ENCODE measurements at regions not wholly inside any gene's neighbourhood (a gene's known extent, or its start where the extent isn't known, plus 50 kb on each side); places are given as distances from the start of the nearest gene placed in this dataset.

DNA sequence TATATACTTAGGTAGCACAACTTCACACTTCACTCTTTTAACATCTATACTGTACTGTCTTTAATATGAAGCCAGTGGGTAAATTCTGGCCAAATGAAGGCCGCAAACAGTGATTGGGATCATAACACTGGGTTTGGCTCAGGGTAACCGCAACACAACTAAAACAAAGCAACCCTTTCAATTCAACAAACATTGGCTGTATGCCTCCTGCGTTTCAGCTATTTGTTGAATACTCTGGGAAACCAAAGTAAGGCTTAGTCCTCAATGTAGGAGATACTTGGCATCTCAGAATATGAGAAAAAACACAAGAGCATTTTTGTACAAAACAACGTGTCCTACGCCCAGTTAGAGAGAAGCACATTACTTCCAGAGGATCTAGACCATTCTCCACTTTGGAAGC lies 693.3 kb upstream of the KLHL29 start:
- no peak for TF ChIP-seq JUND (IDR thresholded peaks at IDR 0.05; ENCODE audit: low read depth)
- in situ Hi-C loops (cut with HindIII; ENCODE audit: low pct_unique_long_range_greater_than_20kb, low sequenced_read_pairs), result no loop called here
- no peak for DNase-seq (ENCODE audit: low read depth in 1 of 2, low spot score in 1 of 2)

DNA sequence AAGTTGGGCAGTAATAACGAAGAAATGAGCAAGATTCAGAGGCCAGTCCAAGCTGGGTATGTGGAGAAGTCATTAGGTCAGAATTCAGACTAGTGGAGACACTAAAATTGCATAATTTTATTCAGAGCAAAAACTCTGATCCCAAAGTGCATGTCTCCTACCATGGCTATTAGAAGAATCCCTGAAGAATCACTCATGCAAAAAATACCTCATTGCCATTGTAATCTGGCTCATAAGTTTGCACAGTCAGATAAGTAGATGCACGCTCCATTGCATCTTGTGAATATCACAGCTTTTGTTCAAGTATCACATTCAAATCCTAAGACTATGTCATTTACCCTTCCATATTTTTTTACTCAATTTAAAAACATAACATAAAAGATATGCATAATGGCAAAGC lies 692.2 kb upstream of the KLHL29 start:
- in situ Hi-C loops (cut with HindIII; ENCODE audit: low pct_unique_long_range_greater_than_20kb, low sequenced_read_pairs), result no loop called here

GRCh38 chr2:22694300-22694699 lies 690.7 kb upstream of the KLHL29 start:
- in situ Hi-C loops (cut with HindIII; ENCODE audit: low pct_unique_long_range_greater_than_20kb, low sequenced_read_pairs), result no loop called here
- TF ChIP-seq JUND (IDR thresholded peaks at IDR 0.05; ENCODE audit: low read depth), result no peak
- no peak for DNase-seq (ENCODE audit: low read depth in 1 of 2, low spot score in 1 of 2)

More for the DNA sequence above, 692.2 kb upstream of the KLHL29 start:
- no peak for TF ChIP-seq JUND (IDR thresholded peaks at IDR 0.05; ENCODE audit: low read depth)
- DNase-seq (ENCODE audit: low read depth in 1 of 2, low spot score in 1 of 2), result no peak

DNA sequence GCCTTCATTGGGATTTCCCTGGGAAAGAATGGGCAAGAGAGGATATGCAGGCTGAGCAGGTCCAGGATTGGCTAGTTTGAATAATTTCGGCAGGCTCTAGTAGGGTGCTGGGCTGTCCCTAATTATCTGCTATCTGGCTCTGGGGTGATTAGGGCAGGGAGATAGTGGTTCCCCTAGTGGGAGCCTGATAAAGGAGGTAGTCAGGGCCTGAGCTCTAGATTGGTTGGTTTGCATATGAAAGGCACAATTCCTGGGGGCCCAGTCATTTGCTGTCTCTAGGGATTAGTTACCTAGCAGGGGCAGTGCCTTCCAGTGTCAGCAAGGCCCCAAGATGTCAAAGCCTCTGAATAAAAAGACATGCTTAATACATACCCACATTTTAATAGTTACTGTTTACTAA lies 690.1 kb upstream of the KLHL29 start:
- TF ChIP-seq JUND (IDR thresholded peaks at IDR 0.05; ENCODE audit: low read depth), result no peak
- in situ Hi-C loops (cut with HindIII; ENCODE audit: low pct_unique_long_range_greater_than_20kb, low sequenced_read_pairs), result no loop called here
- DNase-seq (ENCODE audit: low read depth in 1 of 2, low spot score in 1 of 2), result no peak

- DNase-seq (ENCODE audit: low read depth in 1 of 2, low spot score in 1 of 2), result no peak
- no peak for TF ChIP-seq JUND (IDR thresholded peaks at IDR 0.05; ENCODE audit: low read depth)
- in situ Hi-C loops (cut with HindIII; ENCODE audit: low pct_unique_long_range_greater_than_20kb, low sequenced_read_pairs), result no loop called here
Measured at GRCh38 chr2:22697054-22697788, 687.8 kb upstream of the KLHL29 start.

DNA sequence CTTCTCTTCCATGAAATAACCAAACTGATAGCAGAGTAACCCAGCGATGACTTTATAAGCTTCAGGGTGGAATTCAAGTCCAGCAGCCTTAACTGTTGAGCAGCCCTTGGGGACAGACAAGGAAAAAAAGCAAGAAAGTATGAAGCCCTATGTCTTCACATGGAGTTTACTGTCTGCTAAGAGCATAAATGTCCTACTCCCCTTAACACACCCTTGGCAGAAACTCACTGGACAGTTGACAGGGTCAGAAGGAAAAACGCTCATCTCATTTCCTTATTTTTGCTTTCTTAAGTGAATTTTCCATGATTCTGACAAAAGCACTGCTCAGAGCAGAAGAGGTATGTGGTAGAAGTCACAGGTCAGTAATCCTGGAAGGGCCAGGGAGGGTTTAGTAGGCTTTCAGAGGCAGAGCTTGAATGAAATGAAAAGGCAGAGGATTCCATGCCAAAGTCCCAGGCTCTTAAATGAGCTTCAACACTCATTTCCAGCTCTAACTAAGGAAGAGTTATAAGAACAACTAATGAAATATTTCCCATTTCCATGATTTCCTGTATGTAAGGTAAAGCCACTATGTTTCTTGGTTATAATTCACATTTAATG lies 683.3 kb upstream of the KLHL29 start:
- DNase-seq (ENCODE audit: low read depth in 1 of 2, low spot score in 1 of 2), result no peak
- in situ Hi-C loops (cut with HindIII; ENCODE audit: low pct_unique_long_range_greater_than_20kb, low sequenced_read_pairs), result no loop called here
- no peak for TF ChIP-seq JUND (IDR thresholded peaks at IDR 0.05; ENCODE audit: low read depth)

DNA sequence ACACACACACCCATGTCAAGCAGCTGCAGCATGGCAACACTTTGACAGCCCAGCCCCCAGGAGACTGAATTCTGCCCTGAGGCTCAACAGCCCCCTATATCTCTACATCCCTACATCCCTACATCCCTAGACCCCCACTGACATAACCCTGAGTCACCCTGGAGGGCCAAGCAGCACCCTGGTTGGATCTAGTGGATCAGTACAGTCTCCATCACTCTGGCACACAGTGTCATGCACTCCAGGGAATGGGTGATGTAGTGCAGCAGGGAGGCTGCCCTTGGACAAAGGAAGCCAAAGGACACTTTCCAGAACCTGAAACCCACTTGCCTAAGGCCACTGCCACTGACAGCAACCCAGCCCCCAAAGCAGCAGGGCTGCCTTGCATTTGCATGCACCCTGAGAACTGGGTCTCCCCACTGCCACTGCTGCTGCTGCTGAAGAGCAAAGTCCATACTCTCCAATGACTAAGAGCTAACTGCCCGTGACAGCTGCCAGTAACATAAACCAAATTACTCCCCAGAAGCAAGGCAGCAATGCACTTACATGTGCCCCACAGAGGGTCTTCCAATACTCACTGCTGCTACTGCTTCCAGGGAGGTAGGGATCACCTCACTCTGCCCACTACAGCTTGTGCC lies 681.6 kb upstream of the KLHL29 start:
- no peak for DNase-seq (ENCODE audit: low read depth in 1 of 2, low spot score in 1 of 2)
- in situ Hi-C loops (cut with HindIII; ENCODE audit: low pct_unique_long_range_greater_than_20kb, low sequenced_read_pairs), result no loop called here
- no peak for TF ChIP-seq JUND (IDR thresholded peaks at IDR 0.05; ENCODE audit: low read depth)

DNA sequence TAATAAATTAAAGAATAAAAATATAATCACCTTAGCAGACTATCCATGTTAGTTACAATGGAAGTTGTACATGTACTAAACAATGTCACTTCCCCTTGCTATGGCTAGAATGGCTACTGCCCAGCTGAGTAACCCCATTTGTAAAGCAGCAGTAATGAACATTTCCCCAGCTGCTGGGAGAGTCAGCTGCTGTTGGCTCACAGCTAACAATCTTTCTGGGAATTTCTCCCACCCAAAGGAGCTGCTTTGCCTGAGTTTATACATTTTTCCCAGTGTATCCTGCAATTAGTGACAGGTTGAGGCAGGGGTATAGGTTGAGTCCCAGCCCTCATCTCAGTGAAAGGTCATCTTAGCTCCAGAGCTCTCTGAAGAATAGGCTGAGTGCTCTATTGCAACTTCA lies 665.6 kb upstream of the KLHL29 start:
- TF ChIP-seq JUND (IDR thresholded peaks at IDR 0.05; ENCODE audit: low read depth), result no peak
- no peak for DNase-seq (ENCODE audit: low read depth in 1 of 2, low spot score in 1 of 2)
- in situ Hi-C loops (cut with HindIII; ENCODE audit: low pct_unique_long_range_greater_than_20kb, low sequenced_read_pairs), result no loop called here

GRCh38 chr2:22729466-22729865 lies 655.5 kb upstream of the KLHL29 start:
- no peak for DNase-seq (ENCODE audit: low read depth in 1 of 2, low spot score in 1 of 2)
- in situ Hi-C loops (cut with HindIII; ENCODE audit: low pct_unique_long_range_greater_than_20kb, low sequenced_read_pairs), result no loop called here
- no peak for TF ChIP-seq JUND (IDR thresholded peaks at IDR 0.05; ENCODE audit: low read depth)

DNA sequence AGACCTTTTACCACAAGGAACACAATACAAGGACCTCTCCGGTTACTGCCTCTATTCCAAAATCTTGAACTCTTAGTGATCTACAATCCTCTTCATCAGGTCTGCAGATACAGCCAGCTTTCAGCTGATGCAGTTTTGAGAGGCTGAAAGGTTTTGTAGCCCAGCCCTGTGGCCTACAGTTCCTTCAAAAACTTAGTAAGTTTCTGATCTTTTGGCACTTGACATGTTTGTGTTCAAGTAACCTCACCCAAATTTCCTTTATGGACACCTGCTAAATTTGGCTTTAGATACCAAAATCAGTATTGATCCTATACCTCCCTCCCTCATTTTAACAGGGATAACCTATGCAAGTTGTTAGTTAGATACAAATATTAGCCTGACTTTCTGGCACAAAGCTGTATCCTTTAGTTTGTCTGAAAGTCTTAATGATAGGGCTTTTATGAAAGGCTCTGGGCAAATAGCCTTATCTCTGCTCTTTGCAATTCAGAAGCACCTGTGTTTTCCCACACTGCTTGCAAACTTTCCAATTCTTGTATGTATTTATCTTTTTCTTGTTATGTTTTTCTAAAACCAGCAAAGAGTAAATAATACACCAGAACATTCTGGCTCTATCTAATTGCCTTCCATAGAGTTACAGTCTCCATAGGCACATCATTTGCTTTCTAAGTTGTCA lies 650.5 kb upstream of the KLHL29 start:
- DNase-seq (ENCODE audit: low read depth in 1 of 2, low spot score in 1 of 2), result no peak
- TF ChIP-seq JUND (IDR thresholded peaks at IDR 0.05; ENCODE audit: low read depth), result no peak
- in situ Hi-C loops (cut with HindIII; ENCODE audit: low pct_unique_long_range_greater_than_20kb, low sequenced_read_pairs), result no loop called here

DNA sequence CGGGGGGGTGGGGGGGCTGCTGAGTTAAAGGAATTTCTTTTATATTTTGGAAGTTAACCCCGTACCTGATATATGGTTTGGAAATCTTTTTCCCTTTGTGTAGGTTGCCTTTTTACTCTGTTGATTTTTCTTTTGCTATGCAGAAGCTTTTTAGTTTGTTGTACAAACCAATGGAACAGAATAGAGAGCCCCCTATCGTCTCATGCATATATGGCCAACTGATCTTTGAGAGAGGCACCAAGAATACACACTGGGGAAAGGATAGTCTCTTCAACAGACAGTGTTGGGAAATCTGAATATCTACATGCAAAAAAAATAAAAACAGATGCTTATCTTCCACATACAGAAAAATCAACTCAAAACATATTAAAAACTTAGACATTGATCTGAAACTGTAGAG lies 647.8 kb upstream of the KLHL29 start:
- in situ Hi-C loops (cut with HindIII; ENCODE audit: low pct_unique_long_range_greater_than_20kb, low sequenced_read_pairs), result no loop called here
- no peak for TF ChIP-seq JUND (IDR thresholded peaks at IDR 0.05; ENCODE audit: low read depth)
- no peak for DNase-seq (ENCODE audit: low read depth in 1 of 2, low spot score in 1 of 2)

- in situ Hi-C loops (cut with HindIII; ENCODE audit: low pct_unique_long_range_greater_than_20kb, low sequenced_read_pairs), result no loop called here
- TF ChIP-seq JUND (IDR thresholded peaks at IDR 0.05; ENCODE audit: low read depth), result no peak
- no peak for DNase-seq (ENCODE audit: low read depth in 1 of 2, low spot score in 1 of 2)
Measured at GRCh38 chr2:22741216-22741615, 643.8 kb upstream of the KLHL29 start.

- TF ChIP-seq JUND (IDR thresholded peaks at IDR 0.05; ENCODE audit: low read depth), result no peak
- in situ Hi-C loops (cut with HindIII; ENCODE audit: low pct_unique_long_range_greater_than_20kb, low sequenced_read_pairs), result no loop called here
- DNase-seq (ENCODE audit: low read depth in 1 of 2, low spot score in 1 of 2), result no peak
Measured at GRCh38 chr2:22748909-22749308, 636.1 kb upstream of the KLHL29 start.
